ENCODE measurements at regions not wholly inside any gene's neighbourhood (a gene's known extent, or its start where the extent isn't known, plus 50 kb on each side); places are given as distances from the start of the nearest gene placed in this dataset.

- TF ChIP-seq CHD7 (IDR thresholded peaks at IDR 0.05; ENCODE audit: low read depth, low read length), result no peak
- TF ChIP-seq CBX8 (IDR thresholded peaks at IDR 0.05; ENCODE audit: borderline replicate concordance, extremely low read depth, low read depth, low read length, poor library complexity, severe bottlenecking), result no peak
Observed at GRCh38 chr9:99357575-99357974, 135.5 kb downstream of the SEC61B start (continued).
